ENCODE measurements at regions not wholly inside any gene's neighbourhood (a gene's known extent, or its start where the extent isn't known, plus 50 kb on each side); places are given as distances from the start of the nearest gene placed in this dataset.
"Not testable (repeated sequence)": the region's sequence is repeated elsewhere in the genome, so short reads cannot be mapped to it uniquely, and the experiment has no call there.

DNA sequence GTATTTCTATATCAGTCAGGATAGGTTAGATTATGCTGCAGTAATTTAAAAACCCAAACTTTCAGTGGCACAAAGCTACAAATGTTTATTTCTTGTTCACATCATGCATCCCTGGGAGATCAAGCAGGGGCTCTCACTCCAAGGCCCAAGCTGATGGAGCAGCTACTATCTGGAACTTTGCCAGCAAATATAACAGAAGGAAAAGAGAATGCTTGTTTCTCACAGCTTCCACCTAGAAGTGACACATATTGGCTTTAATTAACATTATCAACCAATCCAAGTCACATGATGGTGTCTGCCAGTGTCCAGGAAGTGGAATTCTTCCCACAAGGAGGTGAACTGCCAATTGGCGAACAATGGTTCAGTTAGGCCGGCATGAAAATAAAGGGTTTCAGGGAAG lies 306.9 kb downstream of the BCL11A start:
- no peak for DNase-seq
- ATAC-seq = no peak

DNA sequence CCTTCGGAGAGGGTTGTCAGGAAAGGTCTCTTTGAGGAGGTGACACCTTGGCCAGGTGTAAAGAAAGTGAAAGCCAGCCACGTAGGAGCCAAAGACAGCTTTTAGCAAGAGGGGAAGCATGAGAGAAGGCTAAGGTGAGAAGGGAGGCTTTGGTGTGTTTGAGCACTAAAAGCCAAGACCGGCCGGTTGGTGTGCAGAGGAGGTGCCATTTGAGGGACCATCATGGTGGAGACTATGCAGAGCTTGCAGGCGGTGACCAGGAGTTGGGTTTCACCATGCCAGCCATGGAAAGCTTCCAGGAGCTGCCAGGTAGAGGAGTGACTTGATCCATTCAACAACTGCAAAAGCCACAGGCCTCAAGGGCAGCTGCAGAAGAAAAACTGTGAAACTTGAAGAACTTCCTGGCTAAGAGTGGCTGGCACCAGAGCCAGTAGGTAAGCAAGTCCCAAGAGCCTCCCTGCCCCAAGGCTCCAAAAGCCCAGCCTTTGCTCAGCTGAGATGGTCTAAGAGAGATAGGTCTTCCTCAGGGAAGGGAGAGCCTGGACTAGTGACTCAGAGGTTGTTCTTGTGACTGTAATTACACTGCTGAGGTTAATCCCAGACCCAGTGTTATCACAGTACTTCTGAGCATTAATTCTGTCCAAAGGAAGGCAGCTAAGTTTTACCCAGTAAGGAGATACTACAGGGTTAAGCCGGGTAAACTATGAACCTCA lies 319.0 kb downstream of the BCL11A start:
- ATAC-seq (no peak), DNase-seq (no peak)

DNA sequence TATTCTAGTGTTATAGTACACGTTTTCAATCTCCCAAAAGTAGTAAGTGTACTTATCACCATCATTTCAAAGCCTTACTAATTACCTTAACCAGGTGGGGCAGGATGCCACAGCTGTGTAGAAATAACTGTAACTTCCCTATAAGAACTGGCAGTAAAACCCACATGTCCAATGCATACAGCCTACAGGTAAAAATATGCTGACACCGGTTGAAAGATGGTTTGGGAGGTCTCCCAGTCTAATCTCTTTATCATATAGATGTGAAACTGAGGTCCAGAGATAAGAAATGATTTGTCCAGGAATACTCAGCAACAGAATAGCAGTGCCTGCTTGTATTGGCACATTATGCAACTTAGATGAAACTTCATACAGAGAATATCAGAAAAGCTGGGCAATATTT lies 322.9 kb downstream of the BCL11A start:
- DNase-seq (no peak), ATAC-seq (no peak)

DNA sequence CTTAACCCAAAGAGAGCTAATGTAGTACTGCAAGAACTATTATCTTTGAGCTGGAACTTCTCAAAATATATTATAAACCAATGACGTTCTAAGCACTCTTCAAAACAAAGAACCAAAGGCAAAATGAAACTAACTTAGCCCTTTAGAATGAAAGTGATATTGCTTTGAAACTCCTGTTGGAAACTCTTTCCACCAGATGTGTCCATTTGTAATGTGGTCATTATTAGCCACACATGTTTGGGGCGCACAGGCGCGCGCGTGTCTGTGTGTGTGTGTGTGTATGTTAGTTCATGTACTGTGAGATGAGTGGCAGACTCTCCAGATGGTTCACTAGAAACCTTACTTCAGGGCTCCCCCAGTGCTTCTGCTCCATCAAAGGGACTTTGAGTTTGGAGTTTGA lies 323.4 kb downstream of the BCL11A start:
- no peak for DNase-seq

DNA sequence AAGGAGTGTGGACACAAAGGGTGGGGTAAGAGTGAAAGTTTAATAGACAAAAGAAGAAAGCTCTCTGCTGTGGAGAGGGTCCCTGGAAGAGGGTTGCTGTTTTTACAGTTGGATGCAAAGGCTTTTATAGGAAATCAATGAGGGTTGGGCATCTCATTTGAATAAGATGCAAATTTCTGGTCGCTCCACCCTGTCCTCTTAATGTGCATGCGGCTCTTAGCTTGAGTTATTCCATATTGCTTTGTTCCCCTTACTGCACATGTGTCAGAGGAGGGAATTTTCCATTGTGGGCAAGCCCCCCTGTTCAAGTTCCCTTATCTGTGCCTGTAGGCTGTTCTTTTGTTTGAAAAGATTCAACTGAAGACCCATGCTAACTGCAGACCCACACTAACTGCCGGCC lies 326.5 kb downstream of the BCL11A start:
- ATAC-seq (no peak), DNase-seq (no peak)

More for the DNA sequence above, 323.4 kb downstream of the BCL11A start:
- no peak for ATAC-seq

DNA sequence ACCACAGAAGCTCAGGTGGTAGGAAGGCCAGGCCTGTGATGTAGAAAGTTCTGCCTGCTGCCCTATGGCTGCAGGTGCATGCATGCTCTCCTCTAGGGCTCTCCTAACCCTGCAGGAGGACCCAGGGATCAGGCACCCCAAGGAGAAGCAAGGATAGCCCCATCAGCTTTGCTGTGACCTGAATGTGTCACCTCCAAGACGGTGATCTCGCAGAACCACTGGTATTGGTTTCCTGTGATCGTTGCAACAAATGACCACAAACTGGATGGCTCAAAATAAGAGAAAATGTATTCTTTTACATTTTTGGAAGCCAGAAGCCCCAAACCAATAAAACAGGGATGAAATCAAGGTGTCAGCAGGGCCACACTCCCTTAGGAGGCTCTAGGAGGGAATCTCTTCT lies 327.3 kb downstream of the BCL11A start:
- DNase-seq = no peak
- no peak for ATAC-seq

DNA sequence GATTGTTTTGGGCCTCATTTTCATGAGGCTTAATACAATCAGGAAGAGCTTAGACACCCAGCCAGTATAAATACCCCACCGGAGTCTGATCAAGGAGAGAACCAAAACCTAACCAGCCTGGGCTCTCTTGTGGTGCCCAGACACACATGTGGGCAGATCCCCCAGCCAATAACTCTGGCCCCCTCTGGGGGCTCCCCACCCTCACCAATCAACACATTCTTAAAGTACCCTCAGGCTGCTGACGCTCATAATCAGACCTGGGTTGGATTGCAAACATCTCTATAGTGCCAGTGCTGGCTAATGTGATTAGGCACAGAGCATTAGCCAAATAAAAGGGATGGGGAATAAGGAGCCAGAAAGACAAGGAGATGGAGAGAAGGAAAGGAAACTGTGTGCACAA lies 329.6 kb downstream of the BCL11A start:
- DNase-seq = no peak
- ATAC-seq = no peak

DNA sequence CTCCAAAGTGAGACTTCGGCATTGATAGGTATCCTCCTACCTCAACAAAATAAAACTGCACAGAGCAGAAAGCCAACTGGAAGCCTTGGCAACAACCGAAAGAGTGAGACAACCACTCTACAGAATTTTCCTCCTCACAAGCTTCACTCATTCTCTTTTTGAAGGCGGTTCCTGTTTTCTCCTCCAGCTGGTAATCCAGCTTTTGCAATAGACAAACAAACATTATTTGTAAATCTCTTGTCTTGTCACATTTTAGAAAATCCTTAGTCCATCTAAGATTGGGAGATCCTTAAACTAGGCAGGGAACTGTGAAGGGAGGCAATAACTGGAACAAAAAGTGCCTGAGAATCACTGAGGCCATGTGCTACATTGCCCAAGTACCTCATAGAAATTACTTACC lies 332.4 kb downstream of the BCL11A start:
- no peak for ATAC-seq
- no peak for DNase-seq

DNA sequence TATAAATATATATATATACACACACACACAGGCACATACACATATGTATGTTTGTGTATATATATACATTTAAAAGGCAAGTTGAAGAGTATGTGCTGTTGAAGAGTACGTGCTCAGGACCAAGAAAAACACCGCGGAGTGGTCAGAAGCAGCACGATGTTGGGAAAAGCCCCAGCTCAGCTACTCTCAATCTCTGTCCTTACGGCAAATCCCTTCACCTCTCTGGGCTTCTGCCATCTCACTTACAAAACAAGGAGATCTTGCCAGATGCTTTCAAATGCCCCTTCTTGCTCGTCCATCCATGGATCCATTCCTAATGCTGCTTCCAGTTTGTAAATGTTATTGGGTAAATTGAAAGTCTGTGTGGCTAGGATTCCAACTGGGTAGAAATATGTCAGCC lies 333.9 kb downstream of the BCL11A start:
- no peak for DNase-seq
- no peak for ATAC-seq

DNA sequence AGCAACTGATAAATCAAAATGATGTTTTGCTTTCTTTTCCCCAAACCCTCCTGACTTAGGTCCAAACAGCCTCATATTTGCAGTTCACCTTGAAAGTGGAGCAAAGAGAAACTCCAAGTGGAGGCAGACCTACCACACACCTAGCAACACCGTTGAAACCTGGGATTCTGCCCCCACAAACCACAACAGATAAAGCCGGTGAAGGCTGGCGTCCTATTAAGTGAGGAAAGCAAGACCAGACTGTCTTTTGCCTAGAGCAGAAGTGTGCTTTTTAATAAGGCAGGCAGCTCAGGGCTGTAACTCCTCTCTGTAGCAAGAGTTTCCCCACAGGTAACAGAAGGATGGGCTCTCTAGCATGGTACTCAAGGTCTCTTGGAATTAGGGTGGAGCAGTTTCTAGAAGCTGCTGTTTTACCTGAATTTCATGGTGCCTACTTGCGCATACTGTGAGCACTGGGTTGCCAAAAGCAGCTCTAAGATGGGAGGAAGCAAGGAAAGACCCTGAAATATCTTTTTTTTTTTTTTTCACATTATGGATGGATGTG lies 336.9 kb downstream of the BCL11A start:
- no peak for DNase-seq
- ATAC-seq = no peak

DNA sequence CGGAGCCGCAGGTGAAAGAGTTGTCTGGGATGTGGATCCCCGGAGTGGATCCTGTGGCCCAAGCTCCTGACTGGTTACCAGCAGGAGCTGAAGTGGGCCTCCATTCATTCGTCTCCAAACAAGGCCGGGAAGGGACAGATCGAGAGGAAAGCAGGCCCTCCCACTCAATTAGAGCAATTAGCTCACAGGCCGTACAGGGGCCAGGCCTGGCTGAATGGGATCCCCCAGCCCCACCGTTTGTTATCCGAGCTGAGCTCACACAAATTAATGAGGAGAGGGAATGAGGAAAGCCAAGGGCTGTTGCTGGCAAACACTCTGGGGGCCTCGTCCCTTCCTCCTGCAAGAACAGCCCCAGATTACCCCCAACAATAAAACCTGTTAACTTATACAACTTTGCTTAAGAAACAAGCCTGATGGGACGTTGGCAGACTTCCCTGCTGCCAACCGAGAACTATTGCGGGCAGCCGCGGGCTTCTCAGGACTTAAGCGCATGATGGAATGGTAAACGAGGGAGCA lies 338.0 kb downstream of the BCL11A start:
- DNase-seq (no peak), ATAC-seq (no peak)

DNA sequence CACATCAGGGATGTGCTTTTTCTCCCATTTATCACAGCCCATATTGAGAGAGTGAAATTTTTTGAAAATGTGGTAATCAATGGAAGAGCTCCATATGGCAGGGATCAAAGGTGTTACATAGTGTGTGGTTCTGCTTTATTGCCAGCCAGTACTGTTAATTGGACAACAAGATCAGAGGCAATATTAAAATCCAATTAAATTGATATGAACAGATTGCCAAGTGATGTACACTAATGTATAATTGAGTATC lies 338.9 kb downstream of the BCL11A start:
- no peak for ATAC-seq
- no peak for DNase-seq

DNA sequence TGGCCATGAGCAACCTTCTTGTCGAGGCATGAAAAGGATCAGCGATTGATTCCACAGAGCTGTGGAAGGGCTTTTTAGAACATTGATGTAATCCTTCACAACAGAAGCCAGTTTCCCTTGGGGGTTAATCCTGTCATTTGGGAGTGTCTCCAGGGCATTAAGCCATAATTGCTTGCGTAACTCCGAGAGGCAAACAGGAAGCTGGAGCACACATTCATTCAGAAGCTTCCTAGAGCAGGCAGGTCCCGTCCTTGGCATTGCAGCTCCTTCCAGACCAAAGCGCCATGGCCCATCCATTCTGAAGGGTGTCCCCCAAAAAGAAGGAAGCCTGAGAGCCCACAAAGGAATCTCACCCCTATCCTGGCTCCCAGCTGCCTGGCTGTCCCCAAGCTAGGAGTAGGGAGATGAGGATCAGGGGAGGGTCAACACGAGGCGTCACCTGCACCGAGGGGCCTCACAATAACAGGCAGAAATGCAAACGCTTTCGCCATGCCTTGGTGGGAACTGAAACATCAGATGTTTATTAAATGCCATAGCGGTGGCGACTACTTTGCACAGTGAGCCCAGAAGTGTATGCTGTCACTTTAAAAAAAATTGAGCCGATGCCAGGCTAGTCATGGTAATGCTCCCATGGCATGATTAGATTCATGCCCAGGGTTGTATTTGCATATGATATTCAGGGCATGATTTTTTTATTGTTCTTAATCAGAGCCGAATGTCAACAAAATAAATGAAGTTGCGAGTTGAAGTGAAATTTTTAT lies 339.4 kb downstream of the BCL11A start:
- ATAC-seq (no peak), DNase-seq (no peak)

DNA sequence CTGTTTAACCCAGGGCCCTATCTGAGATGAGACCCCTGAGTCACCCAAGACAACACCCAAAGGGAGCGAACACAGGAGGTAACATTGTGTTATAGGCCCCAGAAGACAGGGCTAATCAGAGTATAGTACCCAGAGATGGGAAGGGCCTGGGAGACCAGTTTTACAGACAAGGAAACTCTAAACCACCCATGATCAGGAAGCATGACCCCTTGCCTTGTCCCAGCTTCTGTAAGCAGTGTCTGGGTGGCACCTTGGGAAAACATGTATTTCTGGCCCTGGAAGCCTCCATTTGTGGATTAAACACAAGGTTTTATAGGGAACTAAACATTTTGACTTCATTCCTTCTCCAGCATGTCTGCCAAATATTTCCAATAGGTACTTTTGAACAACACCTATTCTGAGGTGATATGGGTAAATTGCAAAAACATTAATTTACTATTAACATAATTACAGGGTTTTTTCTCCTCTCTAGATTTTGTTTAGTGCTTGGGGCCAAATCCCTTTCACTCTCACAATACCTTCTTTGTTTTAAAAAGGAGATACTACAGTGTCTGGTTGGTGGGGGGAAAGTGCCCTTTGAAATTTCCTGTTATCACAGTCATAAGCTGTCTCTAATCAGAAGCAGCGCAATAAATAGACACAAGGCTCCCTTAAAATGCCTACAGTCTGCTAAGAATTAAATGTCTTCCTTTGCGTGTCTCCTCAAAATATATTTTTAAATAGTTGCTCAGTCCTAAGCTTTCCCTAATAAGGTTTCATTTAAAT lies 341.1 kb downstream of the BCL11A start:
- DNase-seq (no peak), ATAC-seq (no peak)

DNA sequence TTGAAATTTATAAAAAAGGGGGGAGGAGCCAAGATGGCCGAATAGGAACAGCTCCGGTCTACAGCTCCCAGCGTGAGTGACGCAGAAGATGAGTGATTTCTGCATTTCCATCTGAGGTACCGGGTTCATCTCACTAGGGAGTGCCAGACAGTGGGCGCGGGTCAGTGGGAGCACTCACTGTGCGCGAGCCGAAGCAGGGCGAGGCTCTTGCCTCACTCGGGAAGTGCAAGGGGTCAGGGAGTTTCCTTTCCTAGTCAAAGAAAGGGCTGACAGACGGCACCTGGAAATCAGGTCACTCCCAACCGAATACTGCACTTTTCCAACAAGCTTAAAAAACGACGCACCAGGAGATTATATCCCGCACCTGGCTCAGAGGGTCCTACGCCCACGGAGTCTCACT lies 364.4 kb downstream of the BCL11A start:
- not testable (repeated sequence) for DNase-seq, ATAC-seq

DNA sequence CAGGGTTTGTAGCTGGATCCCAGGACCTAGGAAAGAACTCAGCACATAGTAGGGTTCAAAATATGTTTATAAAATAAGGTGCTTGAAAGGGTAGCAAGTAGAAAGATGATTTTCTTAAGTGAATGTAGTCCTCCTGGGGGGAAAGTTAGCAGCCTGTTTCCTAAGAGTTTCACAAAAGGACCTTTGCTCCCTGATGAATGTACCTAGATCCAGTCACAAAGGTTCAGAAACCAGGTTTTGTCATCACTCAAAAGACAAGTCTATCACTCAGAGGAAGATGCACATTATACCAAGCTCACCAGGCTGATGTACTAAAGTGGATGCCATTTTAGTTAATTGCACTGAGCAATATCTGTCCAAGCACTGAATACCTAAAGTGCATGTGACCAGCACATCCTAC lies 378.2 kb downstream of the BCL11A start:
- DNase-seq (no peak), ATAC-seq (no peak)

DNA sequence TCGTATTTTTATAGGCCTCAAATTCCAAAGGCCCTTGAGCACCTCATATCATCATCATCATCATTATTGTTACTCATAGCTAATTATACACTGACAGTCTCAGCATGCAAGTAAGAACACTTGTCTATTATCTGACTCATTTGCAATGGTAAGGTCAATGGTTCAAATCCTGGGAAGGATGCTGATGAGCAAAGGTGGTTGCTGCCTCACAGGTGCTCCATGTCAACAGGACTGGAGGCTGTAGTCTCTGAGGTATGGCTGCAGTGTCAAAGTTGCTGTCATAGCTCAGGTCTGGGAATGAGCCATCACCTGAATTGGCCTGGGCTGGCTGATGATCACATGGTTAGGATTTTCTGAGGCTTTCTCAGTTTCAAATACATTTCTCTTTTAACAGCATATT lies 379.3 kb downstream of the BCL11A start:
- no peak for DNase-seq
- ATAC-seq = no peak

DNA sequence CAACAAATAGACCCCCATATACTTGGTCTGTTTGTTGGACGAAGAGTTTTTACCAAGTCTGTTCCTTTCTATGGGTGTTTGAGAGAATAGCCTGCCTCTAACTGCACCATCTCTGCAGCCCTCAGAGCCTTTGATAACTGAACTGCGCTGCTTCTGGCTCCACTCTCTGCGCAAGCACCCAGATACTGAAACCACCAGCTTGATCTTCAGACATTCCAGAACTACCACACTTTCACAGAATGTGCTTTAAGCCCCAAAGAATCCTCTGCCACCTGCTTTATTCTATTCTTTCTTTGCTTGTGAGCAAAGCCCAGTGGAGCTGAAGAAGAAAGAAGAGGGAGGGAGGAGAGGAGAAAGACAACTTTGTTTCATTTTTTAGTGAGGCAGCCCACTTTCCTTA lies 380.7 kb downstream of the BCL11A start:
- ATAC-seq = no peak
- DNase-seq = no peak

DNA sequence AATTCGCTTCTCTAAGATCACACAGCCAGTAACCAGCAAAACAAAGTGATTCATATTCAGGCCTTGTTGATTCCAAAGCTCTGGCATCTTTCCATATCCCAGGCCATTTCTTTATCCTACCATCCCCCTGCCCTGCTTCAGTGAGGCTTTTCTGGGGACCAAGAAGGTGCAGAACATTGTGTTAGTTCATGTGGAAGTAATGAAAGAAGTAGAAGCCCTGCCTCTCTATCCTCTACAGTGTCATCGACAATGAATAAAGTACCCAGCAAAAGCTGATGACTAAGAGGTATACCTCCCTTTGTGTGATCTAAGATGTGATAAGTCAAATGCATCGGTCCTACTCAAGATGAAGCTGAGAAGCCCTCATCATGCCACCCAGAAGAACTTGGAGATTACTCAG lies 383.2 kb downstream of the BCL11A start:
- no peak for DNase-seq

DNA sequence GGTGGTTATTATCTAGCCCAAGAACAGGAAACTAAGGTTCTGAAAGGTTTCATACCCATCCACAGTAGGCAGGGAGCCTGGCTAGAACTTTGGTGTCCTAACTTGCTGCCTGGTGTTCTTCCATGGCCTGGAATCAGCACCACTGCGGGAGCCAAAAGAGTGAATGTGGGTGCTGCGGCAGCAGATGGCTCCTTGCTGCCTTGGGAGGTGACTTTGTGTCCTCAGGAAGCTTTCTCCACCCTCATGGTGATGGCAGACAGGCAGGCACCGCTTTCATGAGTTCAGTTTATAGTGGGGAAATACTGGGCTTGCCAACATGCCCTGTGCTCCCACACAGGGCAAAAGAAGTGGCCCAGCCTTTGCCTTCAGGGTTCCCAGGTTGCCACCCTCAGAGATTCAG lies 385.2 kb downstream of the BCL11A start:
- no peak for DNase-seq
- no peak for ATAC-seq

More for the DNA sequence above, 383.2 kb downstream of the BCL11A start:
- ATAC-seq = no peak

DNA sequence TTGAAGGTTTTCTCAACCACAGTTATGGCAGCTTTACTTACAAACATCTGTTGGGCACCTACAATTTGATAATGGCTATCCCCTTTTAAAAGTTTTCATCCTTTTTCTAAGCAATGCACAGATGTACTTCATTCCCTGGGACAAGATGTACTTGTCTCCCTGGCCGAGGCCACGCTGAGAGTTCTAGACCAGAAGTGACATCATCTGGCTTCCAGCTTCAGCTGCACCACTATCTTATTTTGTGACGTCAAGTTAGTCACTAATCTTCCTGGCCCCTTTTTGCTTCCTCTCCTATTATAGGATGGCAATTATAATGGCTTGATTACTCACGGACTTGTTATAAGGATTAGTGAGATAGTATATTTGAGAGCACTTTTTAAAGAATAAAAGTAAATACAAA lies 386.4 kb downstream of the BCL11A start:
- no peak for ATAC-seq
- no peak for DNase-seq

DNA sequence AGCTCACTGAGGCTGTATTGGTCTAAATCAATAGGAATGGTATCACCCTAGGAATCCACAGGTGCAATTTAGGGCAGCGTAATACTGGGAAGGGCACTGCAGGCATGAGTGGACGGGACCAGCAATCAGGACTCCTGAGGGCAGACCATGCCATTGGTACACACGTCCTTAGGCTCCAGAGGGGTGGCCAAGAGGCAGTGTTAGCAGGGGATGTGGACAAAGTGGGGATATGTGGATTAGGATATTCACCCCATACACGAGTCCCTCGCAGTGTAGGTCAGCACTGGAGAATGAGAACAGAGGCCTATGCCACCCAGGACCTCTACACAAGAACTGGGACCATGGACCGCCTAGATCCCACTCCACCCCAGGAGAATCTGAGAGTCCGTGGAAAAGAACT lies 389.8 kb downstream of the BCL11A start:
- no peak for DNase-seq
- ATAC-seq = no peak

DNA sequence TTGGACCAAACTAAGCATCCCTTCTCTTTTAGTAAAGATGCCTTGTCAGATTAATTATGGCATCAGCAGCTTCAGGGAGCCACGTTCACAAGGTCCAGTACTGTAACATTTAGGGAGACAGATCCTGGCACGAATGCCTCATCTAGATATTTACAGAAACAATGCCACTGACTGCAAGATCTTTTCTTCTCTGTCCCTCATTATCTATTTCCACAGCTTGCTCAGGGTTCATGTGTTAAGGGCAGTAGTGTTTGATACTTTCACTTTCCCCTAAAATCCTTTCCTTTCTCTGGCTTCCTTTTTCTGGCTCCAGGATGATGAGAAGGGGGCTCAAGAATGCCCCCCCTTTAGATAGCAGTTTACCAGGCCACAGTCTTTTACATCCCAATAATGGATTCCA lies 393.9 kb downstream of the BCL11A start:
- ATAC-seq (no peak), DNase-seq (no peak)

Measured in stimulated activated naive CD8-positive, alpha-beta T cell treated with anti-CD3 and anti-CD28 coated beads, Interleukin-15, Interleukin-2, amounts not matched to agents 100 U/mL and 50 U/mL, for 24 hours (primary cell).